Activated CD8-positive, alpha-beta memory T cell treated with anti-CD3 and anti-CD28 coated beads for 4 hours (primary cell): ENCODE measurements at regions not wholly inside any gene's neighbourhood (a gene's known extent, or its start where the extent isn't known, plus 50 kb on each side); places are given as distances from the start of the nearest gene placed in this dataset.
"Not testable (repeated sequence)": the region's sequence is repeated elsewhere in the genome, so short reads cannot be mapped to it uniquely, and the experiment has no call there.

Experiments
- DNase-seq, 2 donors: peaks; one replicate each; pipeline ENCODE4 v3.0.0-alpha.2; 2020; ENCODE audit warnings: low read depth in 2 of 2

DNA sequence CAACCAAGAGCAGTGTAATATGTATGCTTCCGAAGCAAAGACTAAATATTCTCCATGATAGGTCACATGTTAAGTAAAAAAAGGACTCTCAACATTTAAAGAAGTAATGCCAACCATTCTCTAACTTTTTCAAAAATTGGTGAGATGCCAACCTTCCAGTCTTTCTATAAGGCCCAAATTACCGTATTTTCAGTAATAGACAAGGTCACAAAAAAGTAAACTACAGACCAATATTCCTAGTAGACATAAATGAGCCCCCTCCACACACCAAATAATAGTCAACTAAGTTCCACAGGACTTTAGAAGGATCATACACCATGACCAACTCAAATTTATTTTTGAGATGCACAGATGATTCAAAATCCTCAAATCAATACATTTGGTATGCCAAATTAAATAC is 867.4 kb downstream of the TMEM121 start:
- DNase-seq = no peak

DNA sequence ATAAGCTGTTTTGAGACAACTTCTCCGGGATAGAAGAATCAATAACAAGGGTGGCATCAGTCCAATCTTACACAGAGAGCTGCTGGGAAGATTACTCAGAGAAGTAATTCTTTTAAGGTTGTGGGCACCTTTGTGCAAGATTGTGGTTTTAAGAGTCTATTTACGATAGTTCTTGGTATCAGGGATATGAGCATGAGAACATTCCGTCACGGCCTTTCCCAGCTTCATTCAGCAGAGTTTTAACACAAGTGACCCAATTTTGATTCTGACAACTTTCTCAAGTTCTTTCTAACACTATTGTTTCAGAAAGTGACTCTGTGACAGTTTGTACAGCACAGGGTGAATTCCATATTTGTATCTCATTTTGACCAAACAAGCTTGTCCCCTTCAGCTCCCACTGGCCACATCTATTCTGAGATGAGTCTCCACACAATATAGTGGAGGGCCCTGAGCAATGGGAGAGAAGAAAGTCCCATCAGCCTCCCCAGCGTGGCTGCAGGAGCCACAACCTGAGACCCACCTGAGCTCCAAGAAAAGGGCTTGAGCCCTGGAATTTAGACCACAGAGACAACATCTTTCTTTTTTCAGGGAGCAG is 869.2 kb downstream of the TMEM121 start:
- no peak for DNase-seq

DNA sequence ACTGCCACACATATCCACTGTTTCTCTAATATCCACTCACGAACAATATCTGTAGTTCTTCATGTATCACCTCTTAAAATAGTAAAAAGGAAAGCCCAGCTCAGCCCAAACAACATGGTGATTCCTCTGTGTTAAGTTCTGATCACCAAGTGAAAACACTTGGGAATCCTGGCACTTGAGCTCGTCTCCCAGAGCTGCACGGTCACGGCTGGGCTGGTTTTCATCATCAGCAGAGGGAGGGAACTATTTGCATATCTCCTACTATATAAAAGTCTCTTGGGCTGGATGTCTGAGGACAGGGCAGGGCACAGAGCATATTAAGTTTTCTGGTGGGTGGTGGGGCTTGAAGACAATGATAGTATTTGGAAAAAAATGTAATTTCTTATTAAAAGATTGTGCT is 870.6 kb downstream of the TMEM121 start:
- no peak for DNase-seq

DNA sequence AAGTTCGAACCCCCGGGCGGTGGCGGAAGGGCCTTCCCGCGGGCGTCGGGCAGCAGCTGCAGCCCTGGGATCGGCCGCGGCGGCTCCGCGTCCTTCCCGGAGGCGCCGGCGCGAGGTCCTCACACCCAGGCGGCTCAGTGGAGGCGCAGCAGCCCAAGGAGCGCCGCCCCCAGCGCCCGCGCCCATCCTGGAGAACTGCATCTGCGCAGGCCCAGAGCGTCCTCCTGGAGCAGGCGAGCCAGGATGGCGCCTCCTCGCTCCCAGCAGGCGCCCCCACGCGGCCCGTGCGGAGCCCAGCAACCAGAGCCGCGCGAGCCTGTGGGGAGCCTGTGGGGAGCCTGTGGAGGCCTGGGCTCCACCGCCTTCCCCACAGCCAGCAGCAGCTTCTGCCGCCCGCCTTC is 872.5 kb downstream of the TMEM121 start:
- DNase-seq = not testable (repeated sequence)

DNA sequence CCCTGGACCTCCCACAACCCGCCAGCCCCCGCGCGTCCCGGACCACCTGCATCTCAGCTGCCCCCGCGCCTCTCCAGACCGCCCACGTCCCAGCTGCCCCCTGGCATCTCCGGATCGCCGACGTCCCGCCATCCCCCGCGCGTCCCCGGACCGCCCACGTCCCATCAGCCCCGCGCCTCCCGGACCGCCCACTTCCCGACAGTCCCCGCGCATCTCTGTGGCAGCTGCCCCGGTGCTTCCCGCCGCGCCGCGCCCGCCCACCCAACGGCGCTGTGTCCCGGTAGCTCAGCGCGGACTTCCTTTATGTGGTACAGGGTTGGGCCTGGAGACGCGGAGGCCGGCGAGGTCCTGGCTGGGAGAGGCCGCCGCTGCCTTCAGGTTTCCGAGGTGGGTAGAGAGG is 874.9 kb downstream of the TMEM121 start:
- not testable (repeated sequence) for DNase-seq

DNA sequence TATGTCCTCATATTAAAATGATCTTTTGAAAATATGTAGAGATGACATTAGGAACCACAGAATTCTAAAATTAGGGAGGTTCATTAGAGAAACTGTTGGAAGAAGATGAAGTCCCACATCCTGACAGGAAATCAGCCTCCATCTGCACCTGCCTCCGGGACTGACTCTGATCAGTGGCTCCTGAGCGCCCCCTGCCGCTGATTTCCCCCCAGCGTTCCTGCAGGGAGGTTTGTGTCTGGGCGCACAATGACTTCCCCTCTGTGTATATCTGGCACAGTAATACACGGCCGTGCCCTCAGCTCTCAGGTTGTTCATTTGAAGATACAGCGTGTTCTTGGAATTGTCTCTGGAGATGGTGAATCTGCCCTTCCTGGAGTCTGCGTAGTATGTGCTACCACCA is 883.8 kb downstream of the TMEM121 start:
- DNase-seq = not testable (repeated sequence)

DNA sequence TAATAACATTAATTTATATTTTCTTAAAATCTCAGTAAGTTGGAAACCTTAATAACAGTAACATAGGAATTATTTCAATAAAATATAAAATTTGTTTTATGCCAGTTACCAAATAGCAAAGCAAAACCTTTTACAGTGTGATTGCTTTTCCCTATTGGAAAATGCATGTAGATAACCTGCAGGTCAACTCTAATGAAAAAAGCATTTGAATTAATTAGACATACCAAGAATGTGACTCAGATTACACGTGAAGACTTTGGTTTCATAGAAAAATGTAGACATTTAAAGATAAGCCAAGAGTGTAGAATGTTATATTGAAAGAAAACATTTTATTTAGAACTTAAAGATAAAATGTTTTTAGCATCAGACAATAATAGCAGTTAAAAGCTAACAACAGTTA is 888.1 kb downstream of the TMEM121 start:
- DNase-seq = no peak

DNA sequence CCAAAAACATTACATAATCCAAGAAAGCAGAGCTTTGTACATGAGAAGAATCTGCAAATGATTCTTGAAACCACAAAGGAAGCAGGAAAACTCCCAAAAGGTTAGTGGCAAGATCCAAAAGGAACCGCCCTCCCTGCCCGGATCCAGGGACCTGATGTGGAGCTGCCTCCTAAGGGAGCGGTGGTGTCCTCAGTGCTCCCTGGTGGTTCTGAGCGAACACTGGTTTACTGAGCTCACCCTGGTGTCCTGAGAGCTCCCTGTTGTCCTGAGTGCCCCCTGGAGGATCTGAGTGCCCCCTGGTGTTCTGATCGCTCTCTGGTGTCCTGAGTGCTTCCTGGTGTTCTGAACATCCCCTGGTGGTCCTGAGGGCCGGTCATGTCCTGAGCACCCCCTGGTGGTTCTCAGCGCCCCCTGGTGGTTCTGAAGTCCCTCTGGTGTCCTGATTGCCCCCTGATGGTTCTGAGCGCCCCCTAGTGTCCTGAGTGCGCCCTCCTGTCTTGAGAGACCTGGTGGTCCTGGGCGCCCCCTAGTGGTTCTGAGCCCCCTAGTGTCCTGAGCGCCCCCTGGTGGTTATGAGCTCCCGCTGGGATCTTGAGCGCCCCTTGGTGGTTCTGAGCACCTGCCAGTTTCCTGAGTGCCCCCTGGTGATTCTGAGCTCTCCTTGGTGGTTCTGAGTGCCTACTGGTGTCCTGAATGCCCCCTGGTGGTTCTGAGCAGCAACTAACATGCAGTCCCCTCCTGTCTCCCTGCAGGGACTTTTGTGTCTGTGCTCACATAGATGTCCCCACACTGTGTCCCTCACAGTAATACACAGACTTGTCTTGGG is 891.1 kb downstream of the TMEM121 start:
- peak; percentile 34 to 62 for DNase-seq

DNA sequence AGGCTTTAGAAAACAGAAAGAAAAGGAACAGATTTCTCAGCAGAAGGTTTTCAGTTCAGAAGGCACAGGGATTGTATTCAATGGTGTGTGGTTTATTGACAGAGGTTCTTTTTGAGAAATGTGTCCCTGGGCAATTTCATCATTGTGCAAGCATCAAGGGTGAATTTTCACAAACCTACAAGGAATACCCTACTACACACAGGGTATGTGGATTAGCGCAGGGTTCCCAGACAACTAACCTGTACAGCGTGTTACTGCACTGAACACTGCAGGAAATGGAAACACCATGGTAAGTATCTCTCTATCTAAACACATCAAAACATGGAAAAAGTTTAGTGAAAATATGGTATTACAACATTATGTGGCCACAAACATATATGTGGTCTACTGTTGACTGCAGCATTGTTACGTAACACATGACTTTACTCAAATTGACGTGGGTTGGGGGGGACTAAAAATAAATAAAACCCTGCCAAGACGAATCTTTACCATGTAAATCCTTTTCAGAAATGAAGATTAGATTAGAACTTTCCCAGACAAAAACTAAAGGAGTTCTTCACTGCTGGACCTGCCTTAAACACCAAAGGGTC is 893.1 kb downstream of the TMEM121 start:
- no peak for DNase-seq

DNA sequence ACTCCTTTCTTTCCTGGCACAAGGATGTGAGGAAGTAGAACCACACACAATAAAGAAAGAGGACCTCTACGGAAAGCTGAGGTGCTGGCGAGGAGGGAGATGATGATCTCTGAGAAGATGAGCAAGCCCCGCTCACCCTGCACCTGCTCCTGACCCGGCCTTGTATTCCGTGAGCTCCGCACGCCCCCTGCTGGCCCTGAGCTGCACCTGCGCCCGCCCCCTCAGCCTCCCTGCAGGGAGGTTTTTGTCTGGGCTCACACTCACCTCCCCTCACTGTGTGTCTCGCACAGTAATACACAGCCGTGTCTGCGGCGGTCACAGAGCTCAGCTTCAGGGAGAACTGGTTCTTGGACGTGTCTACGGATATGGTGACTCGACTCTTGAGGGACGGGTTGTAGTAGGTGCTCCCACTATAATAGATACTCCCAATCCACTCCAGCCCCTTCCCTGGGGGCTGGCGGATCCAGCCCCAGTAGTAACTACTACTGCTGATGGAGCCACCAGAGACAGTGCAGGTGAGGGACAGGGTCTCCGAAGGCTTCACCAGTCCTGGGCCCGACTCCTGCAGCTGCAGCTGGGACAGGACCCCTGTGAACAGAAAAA is 895.1 kb downstream of the TMEM121 start:
- DNase-seq = peak; percentile 21 to 74

DNA sequence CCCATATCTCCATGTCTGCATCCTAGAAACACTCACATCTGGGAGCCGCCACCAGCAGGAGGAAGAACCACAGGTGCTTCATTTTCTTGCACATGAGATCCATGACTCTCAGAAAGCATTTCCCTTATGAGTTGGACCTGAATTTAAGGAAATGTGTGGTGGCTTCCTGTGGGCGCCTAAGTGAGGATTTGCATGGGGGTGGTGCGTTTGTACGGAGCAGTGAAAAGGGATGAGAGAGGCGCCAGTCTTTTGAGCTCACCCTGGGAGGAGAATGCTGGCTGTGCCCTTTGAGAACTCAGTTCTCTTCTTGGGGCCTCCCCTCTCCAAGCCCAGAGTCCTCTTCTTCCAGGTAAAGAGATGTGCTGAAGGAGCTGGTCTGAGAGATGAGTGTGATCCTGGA is 895.7 kb downstream of the TMEM121 start:
- DNase-seq = no peak

DNA sequence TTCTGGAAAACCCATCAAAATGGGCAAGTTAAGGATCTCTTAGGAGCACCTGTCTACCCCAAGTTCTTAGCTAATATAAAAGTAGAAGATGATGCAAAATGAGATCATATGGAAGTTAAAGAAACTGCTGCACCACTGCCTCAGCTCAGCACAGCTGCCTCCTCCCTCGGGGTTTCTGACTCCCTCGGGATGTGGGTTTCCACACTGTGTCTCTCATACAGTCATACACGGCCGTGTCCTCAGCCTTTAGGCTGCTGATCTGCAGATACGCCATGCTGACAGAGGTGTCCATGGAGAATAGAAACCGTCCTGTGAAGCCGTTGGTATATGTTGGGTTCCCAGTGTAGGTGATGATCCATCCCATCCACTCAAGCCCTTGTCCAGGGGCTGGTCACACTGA is 898.8 kb downstream of the TMEM121 start:
- not testable (repeated sequence) for DNase-seq

DNA sequence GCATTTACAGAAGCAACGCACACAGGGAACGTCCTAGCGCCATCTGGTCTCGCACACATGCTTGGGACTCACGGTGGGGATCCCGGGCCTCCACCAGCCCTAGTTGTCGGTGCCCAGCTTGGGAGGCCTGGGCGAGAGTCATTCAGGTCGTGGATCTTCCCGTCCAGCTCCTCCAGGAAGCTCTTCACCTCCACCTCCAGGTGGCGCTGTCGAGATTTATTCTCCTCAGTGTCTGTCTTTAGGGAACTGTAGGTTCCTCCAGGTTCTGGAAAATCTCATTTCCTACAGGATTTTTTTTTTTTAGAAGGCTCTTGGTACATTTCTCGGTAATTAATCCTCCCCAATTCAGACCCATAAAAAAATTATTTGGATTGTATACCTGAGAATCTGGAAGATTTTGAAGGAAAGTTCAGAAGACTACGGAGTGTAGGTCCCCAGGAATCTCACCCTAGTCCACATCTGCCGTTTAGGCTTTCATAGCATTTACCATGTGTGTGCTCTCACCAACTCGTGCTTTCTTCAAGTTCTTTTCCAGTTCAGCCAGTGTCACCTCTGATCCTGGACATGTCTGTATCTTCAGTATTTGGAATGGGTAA is 910.0 kb downstream of the TMEM121 start:
- peak; percentile 44 to 54 for DNase-seq

DNA sequence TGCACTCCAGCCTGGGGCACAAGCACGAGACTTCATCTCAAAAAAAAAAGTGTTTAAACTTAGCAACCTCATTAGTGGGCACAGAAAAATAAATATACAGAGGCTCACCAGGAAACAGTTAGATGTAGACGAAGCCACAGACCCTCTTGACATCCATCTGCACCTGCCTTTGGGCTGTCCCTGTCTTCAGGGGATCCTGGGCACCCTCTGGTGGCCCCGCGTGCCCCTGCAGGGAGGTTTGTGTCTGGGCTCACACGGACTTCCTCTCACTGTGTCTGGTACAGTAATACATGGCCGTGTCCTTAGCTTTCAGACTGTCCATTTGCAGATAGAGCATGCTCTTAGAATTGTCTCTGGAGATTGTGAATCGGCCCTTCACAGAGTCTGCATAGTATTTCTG is 916.5 kb downstream of the TMEM121 start:
- DNase-seq = peak in 1 of 2 donors; percentile 6

DNA sequence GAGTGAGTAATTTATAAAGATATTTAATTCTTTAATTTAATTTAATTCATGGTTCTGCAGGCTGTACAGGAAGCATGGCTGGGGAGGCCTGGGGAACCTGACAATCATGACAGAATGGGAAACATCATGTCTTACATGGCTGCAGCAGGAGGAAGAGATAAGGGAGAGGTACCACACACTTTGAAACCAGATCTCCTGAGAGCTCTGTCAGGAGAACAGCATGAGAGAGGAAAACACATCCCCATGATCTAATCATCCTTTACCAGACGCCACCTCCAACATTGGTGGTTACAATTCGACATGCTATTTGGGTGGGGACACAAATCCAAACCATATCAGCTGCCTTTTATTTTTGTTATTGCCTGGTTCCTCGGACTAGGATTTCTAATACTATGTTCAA is 928.6 kb downstream of the TMEM121 start:
- DNase-seq = no peak

DNA sequence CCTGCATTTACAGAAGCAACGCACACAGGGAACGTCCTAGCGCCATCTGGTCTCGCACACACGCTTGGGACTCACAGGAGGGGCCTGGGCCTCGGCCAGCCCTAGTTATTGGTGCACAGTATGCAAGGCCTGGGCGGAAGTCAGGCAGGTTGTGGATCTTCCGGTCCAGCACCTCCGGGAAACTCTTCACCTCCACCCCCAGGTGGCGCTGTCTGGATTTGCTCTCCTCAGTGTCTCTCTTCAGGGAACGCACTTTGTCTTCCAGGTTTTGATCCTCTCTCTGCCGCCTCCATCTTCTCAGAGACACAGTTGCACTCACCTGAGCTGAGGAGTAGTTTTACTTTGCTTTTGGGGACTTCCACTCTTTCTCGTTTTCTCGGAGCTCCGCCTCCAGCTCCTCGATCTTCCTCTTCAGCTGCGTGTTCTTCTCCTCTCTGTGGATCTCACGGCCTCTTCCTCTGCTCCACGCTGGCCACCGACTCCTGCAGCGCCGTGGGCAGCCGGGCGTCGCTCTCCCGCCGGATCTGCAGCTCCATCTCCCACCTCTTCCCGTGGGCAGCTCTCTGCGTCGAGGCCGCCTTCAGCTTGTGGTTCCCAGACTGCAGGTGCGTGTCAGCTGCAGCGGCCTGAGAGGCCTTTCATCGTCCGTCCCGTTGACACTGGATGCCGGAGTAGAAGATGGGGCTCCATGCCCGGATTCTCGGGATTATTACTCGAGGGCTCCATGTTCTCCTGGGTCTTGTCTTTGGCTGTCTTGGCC is 933.8 kb downstream of the TMEM121 start:
- peak; percentile 23 to 35 for DNase-seq

DNA sequence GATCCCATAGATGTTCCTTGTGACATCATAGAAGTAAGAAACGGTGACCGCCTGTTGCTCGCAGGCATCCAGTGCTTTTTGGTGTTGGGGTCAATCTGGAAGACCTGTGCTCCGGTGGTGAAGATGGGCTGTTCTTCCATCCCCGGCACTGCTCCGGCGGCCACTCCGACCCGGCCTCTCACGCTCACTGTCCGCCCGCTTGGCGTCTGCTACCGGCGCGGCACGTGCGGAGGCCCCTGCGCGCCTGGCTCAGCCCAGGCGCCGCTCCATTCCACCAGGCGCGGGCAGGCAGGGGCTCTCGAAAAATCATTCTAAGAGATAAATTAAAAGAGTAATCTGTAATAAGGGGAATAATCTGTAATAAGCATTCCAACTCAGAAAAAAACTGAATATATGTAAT is 934.5 kb downstream of the TMEM121 start:
- DNase-seq = no peak

DNA sequence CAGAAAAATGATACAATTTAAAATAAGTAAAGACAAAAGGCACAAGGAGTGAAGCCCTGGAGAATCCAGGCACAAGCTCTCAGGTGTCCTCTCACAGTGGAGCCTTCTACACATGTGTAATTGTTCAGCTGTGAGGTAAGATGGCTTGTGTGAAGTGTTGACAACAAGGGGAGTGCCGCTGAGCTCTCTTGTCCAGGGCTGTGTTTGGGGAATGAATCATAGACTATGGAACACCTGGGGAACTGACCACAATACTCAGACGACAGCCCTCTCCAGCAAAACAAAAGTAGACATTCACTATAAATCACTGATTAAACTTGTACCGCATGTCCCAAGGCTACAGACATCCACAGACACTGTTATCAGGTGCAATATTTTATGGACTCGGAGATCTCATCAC is 940.1 kb downstream of the TMEM121 start:
- not testable (repeated sequence) for DNase-seq

DNA sequence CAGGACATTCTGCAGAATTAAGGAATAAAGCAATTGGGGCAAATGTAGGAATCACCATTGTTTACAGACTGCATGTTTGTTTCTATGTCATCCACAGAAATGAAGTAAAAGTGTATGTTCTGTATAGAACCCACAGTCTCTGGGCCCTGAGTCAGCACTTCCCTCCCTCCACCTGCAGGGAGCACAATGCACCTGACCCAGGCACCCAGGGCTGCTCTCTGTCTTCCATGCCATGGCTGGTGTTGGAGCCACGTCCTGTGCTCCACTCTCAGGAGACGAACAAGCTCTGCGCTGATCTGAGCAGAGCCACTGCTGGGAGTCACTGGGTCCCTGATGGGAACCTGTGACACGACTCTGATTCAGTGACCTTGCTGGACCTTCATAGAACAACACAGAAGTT is 942.5 kb downstream of the TMEM121 start:
- not testable (repeated sequence) for DNase-seq

DNA sequence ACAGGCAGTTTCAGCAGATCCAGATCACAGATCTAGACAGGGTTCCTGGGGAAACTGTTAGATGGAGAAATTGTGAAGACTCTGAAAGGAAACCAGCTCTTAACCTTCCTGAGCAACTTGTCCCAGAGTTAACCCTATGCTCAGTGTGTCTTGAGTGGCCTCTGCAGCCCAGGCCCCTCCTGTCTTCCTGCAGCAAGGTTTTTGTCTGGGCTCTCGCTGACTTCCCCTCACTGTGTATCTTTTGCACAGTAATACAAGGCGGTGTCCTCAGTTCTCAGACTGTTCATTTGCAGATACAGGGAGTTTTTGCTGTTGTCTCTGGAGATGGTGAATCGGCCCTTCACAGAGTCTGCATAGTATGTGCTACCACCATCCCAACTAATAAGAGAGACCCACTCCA is 943.6 kb downstream of the TMEM121 start:
- not testable (repeated sequence) for DNase-seq

DNA sequence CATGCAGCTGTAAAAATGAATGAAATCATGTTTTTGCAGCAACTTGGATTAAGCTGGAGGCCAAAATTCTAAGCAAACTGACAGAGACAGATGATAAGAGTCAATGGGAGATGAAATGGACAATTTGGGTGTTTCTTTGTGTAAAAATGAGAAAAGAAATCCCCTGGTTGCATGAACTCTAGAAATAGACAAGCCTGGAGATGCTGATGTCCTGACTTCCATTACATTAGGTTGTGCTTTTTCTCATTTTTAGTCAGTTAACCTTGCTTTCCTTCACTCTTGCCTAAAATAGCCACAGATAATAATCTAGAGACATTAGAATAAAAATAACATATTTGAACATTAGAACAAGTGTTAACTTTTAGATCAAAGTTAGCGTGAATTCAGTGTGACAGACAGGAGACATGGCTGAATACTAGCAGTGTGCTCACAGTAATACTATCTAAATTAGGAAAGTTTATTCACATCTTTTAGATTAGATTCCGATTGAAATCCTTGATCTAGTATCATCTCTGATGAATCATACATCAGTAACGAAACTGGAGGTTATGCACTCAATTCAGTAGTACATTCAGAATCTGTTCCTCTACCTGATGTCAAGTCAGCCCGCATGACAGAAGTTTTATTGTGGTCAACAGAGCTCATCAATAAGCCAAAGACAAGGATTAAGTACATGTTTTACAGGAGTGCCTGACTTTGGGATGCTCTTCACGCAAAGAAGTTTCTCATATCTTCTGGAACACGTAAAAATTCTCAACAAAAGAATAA is 948.1 kb downstream of the TMEM121 start:
- DNase-seq = not testable (repeated sequence)
